Liver (tissue), 8 donors: ENCODE measurements at regions not wholly inside any gene's neighbourhood (a gene's known extent, or its start where the extent isn't known, plus 50 kb on each side); places are given as distances from the start of the nearest gene placed in this dataset.

Experiments
- DNase-seq: peaks from one replicate; pipeline ENCODE4 v3.0.0-alpha.2; 2017; ENCODE audit warnings: low spot score
- H3K27ac ChIP-seq, 2 donors: one replicate each; pipeline ENCODE4 v1.7.0; 2013; ENCODE audit warnings: inconsistent platforms in 2 of 2, low read length in 2 of 2, control low read depth in 1 of 2, low read depth in 1 of 2, mild to moderate bottlenecking in 1 of 2
- H3K27me3 ChIP-seq, 4 donors: one replicate each; pipeline versions ENCODE4 v1.6.1 to v1.7.0; 2013; ENCODE audit warnings: low read length in 3 of 4, inconsistent platforms in 1 of 4, mild to moderate bottlenecking in 1 of 4, moderate library complexity in 1 of 4; ENCODE audit not compliant: control insufficient read depth in 4 of 4, insufficient read depth in 4 of 4
- H3K36me3 ChIP-seq, 4 donors: one replicate each; pipeline versions ENCODE4 v1.6.1 to v1.7.0; 2013; ENCODE audit warnings: low read length in 3 of 4, mild to moderate bottlenecking in 3 of 4, low read depth in 1 of 4, moderate library complexity in 1 of 4; ENCODE audit not compliant: control insufficient read depth in 4 of 4, insufficient read depth in 3 of 4
- H3K4me1 ChIP-seq, 4 donors: one replicate each; pipeline versions ENCODE4 v1.6.1 to v1.7.0; 2013; ENCODE audit warnings: low read length in 3 of 4, mild to moderate bottlenecking in 3 of 4, moderate library complexity in 1 of 4; ENCODE audit not compliant: control insufficient read depth in 4 of 4, insufficient read depth in 4 of 4
- H3K4me3 ChIP-seq, 3 donors: one replicate each; pipeline versions ENCODE4 v1.6.1 to v1.7.0; 2013; ENCODE audit warnings: low read length in 3 of 3, control low read depth in 1 of 3, low read depth in 1 of 3, mild to moderate bottlenecking in 1 of 3
- H3K9ac ChIP-seq, 2 donors: one replicate each; pipeline ENCODE4 v1.7.0; 2013; ENCODE audit warnings: low read length in 2 of 2, mild to moderate bottlenecking in 2 of 2, moderate library complexity in 2 of 2, control low read depth in 1 of 2, low read depth in 1 of 2
- H3K9me3 ChIP-seq, 4 donors: one replicate each; pipeline versions ENCODE4 v1.6.1 to v1.7.0; 2013; ENCODE audit warnings: low read length in 3 of 4; ENCODE audit not compliant: control insufficient read depth in 4 of 4
- EGR1 ChIP-seq, 2 donors: IDR thresholded peaks; 2 replicates each; pipeline ENCODE4 v1.6.1; 2016 to 2018; ENCODE audit warnings: antibody characterized with exemption in 2 of 2, low read depth in 2 of 2
- GABPA ChIP-seq, 2 donors: IDR thresholded peaks in 1 of 2; conservative IDR thresholded peaks in 1 of 2; 2 replicates each; pipeline ENCODE4 v1.6.1; 2016; ENCODE audit warnings: antibody characterized with exemption in 2 of 2, mild to moderate bottlenecking in 1 of 2, moderate library complexity in 1 of 2
- HNF4A ChIP-seq, 2 donors: conservative IDR thresholded peaks; 2 replicates each; pipeline ENCODE4 v1.6.1; 2016; ENCODE audit warnings: antibody characterized with exemption in 2 of 2, mild to moderate bottlenecking in 2 of 2
- HNF4G ChIP-seq: IDR thresholded peaks from 2 replicates; pipeline ENCODE4 v1.6.1; 2016; ENCODE audit warnings: antibody characterized with exemption
- RAD21 ChIP-seq, 2 donors: IDR thresholded peaks; 2 replicates each; pipeline ENCODE4 v1.6.1; 2016; ENCODE audit warnings: antibody characterized with exemption in 2 of 2, mild to moderate bottlenecking in 2 of 2
- SP1 ChIP-seq: IDR thresholded peaks from 2 replicates; pipeline ENCODE4 v1.6.1; 2018; ENCODE audit warnings: antibody characterized with exemption, mild to moderate bottlenecking
- TAF1 ChIP-seq: conservative IDR thresholded peaks from 2 replicates; pipeline ENCODE4 v1.6.1; 2016; ENCODE audit warnings: antibody characterized with exemption, mild to moderate bottlenecking
- YY1 ChIP-seq: IDR thresholded peaks from 2 replicates; pipeline ENCODE4 v1.6.1; 2016; ENCODE audit warnings: antibody characterized with exemption, mild to moderate bottlenecking
- WGBS: extraction: QIAGEN DNeasy Blood & Tissue Kit; methylation state at CpG from one replicate; pipeline ENCODE4 v1.1.7; 2013; 5-methylcytosine and 5-hydroxymethylcytosine counted together
- TF ChIP-seq, protein P1 (sequence below): IDR thresholded peaks from 2 replicates; pipeline ENCODE4 v1.6.1; 2016; ENCODE audit warnings: antibody characterized with exemption
- TF ChIP-seq, protein P2 (sequence below): IDR thresholded peaks from 2 replicates; pipeline ENCODE4 v1.6.1; 2016; ENCODE audit warnings: antibody characterized with exemption
- TF ChIP-seq, protein P3 (sequence below): IDR thresholded peaks from 2 replicates; pipeline ENCODE4 v1.6.1; 2016; ENCODE audit warnings: antibody characterized with exemption, mild to moderate bottlenecking
- TF ChIP-seq, protein P4 (sequence below): IDR thresholded peaks from 2 replicates; pipeline ENCODE4 v1.6.1; 2016; ENCODE audit warnings: antibody characterized with exemption
- TF ChIP-seq, protein P5 (sequence below): fragments of 150-350 bp; IDR thresholded peaks from 2 replicates; pipeline ENCODE4 v1.5.1; 2017; ENCODE audit warnings: improper control_type of control experiment, low read depth, low read length; ENCODE audit not compliant: missing input control
- donor health status: healthy.
- donor health status: healthy.
- donor health status: healthy.
- donor health status: healthy.
- donor health status: healthy.

DNA sequence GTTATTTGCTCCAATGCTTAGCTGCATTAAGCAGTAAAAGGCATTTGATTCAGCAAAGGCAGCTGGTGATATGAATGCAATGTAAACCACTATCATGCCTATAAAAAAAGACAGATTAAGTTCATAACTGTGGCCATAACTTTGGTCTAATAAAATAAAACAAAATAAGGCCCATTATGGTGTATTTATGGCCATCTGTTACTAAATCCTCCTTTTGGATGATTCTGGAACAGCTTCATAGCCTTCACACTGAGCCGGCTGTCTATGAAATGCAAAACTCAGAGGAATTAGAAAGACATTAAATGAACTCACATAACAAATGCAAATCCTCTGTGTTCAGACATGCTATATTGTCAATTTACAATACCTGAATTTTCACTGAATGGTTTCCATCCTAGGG is 223.7 kb upstream of the FAT4 start:
- TF ChIP-seq GABPA (IDR thresholded peaks at IDR 0.05 in 1 of 2, conservative IDR thresholded peaks at IDR 0.05 in 1 of 2): no peak
- TF ChIP-seq YY1: no peak
- TF ChIP-seq RAD21 (IDR thresholded peaks at IDR 0.05): no peak
- TF ChIP-seq SP1: no peak
- no peak for TF ChIP-seq HNF4G
- no peak for TF ChIP-seq EGR1 (IDR thresholded peaks at IDR 0.05; ENCODE audit: low read depth in 2 of 2)
- TF ChIP-seq, protein P1, sequence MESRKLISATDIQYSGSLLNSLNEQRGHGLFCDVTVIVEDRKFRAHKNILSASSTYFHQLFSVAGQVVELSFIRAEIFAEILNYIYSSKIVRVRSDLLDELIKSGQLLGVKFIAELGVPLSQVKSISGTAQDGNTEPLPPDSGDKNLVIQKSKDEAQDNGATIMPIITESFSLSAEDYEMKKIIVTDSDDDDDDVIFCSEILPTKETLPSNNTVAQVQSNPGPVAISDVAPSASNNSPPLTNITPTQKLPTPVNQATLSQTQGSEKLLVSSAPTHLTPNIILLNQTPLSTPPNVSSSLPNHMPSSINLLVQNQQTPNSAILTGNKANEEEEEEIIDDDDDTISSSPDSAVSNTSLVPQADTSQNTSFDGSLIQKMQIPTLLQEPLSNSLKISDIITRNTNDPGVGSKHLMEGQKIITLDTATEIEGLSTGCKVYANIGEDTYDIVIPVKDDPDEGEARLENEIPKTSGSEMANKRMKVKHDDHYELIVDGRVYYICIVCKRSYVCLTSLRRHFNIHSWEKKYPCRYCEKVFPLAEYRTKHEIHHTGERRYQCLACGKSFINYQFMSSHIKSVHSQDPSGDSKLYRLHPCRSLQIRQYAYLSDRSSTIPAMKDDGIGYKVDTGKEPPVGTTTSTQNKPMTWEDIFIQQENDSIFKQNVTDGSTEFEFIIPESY: no peak

DNA sequence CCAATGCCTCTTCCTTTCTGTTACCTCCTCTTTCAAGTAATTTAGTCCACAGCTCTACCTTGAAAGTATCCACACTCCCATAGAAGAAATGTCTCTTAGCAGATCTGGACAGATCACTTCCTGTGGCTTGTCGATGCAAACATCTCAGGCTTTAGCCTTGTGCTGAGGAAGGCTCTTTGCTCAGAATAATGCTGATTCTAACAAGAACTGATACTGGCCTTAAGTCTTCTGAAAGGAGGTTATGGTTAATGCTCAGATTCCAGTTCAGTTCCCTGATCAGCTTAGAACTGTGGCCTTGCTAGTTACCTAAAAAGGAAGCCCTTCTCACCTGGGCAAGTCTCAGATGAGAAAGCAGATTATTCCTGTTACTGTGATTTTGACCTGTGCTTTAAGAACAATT is 230.1 kb upstream of the FAT4 start:
- Histone ChIP-seq H3K4me1 (no peaks in the 10 kb centered on the region), H3K27ac (no peak overlapping the region), H3K9me3 (no peaks in the 10 kb centered on the region), H3K27me3 (no peaks in the 10 kb centered on the region), H3K4me3 (no peak overlapping the region), H3K36me3 (no peaks in the 10 kb centered on the region), H3K9ac (no peak overlapping the region)
- DNase-seq: no peak
- WGBS: 72% methylated on average over 1 of the region's 1 CpG
- TF ChIP-seq TAF1 (no peak), HNF4A (conservative IDR thresholded peaks at IDR 0.05) (no peak)
- TF ChIP-seq, protein P2, sequence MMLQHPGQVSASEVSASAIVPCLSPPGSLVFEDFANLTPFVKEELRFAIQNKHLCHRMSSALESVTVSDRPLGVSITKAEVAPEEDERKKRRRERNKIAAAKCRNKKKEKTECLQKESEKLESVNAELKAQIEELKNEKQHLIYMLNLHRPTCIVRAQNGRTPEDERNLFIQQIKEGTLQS: no peak
- TF ChIP-seq, protein P3, sequence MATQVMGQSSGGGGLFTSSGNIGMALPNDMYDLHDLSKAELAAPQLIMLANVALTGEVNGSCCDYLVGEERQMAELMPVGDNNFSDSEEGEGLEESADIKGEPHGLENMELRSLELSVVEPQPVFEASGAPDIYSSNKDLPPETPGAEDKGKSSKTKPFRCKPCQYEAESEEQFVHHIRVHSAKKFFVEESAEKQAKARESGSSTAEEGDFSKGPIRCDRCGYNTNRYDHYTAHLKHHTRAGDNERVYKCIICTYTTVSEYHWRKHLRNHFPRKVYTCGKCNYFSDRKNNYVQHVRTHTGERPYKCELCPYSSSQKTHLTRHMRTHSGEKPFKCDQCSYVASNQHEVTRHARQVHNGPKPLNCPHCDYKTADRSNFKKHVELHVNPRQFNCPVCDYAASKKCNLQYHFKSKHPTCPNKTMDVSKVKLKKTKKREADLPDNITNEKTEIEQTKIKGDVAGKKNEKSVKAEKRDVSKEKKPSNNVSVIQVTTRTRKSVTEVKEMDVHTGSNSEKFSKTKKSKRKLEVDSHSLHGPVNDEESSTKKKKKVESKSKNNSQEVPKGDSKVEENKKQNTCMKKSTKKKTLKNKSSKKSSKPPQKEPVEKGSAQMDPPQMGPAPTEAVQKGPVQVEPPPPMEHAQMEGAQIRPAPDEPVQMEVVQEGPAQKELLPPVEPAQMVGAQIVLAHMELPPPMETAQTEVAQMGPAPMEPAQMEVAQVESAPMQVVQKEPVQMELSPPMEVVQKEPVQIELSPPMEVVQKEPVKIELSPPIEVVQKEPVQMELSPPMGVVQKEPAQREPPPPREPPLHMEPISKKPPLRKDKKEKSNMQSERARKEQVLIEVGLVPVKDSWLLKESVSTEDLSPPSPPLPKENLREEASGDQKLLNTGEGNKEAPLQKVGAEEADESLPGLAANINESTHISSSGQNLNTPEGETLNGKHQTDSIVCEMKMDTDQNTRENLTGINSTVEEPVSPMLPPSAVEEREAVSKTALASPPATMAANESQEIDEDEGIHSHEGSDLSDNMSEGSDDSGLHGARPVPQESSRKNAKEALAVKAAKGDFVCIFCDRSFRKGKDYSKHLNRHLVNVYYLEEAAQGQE: no peak
- TF ChIP-seq, protein P4, sequence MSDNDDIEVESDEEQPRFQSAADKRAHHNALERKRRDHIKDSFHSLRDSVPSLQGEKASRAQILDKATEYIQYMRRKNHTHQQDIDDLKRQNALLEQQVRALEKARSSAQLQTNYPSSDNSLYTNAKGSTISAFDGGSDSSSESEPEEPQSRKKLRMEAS: no peak
- TF ChIP-seq, protein P5, sequence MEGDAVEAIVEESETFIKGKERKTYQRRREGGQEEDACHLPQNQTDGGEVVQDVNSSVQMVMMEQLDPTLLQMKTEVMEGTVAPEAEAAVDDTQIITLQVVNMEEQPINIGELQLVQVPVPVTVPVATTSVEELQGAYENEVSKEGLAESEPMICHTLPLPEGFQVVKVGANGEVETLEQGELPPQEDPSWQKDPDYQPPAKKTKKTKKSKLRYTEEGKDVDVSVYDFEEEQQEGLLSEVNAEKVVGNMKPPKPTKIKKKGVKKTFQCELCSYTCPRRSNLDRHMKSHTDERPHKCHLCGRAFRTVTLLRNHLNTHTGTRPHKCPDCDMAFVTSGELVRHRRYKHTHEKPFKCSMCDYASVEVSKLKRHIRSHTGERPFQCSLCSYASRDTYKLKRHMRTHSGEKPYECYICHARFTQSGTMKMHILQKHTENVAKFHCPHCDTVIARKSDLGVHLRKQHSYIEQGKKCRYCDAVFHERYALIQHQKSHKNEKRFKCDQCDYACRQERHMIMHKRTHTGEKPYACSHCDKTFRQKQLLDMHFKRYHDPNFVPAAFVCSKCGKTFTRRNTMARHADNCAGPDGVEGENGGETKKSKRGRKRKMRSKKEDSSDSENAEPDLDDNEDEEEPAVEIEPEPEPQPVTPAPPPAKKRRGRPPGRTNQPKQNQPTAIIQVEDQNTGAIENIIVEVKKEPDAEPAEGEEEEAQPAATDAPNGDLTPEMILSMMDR: no peak

More for the DNA sequence above, 223.7 kb upstream of the FAT4 start:
- H3K9me3 ChIP-seq: no peaks in the 10 kb centered on the region
- 88% methylated on average over 1 of the region's 1 CpG for WGBS
- H3K27ac ChIP-seq: no peak overlapping the region
- H3K4me1 ChIP-seq: no peaks in the 10 kb centered on the region
- no peaks in the 10 kb centered on the region for H3K36me3 ChIP-seq
- H3K9ac ChIP-seq: no peak overlapping the region
- no peak for DNase-seq
- H3K27me3 ChIP-seq: peaks cover 0 to 2% (median 0%) of the 10 kb centered on the region in 4 donors
- no peak overlapping the region for H3K4me3 ChIP-seq
